ENCODE measurements at regions not wholly inside any gene's neighbourhood (a gene's known extent, or its start where the extent isn't known, plus 50 kb on each side); places are given as distances from the start of the nearest gene placed in this dataset.

- DNase-seq: no peak
Measured at GRCh38 chr1:96998466-96998865, 276.9 kb downstream of the PTBP2 start.

- DNase-seq: no peak
Measured at GRCh38 chr1:96999191-96999590, 277.6 kb downstream of the PTBP2 start.

- no peak for DNase-seq
Measured at GRCh38 chr1:97004054-97004453, 282.5 kb downstream of the PTBP2 start.

- DNase-seq: no peak
Measured at GRCh38 chr1:97004743-97005142, 283.2 kb downstream of the PTBP2 start.

GRCh38 chr1:97006044-97006661 lies 284.6 kb downstream of the PTBP2 start:
- DNase-seq: no peak

GRCh38 chr1:97007840-97008604 lies 286.4 kb downstream of the PTBP2 start:
- no peak for DNase-seq

- no peak for DNase-seq
Measured at GRCh38 chr1:97010566-97011264, 289.1 kb downstream of the PTBP2 start.

- DNase-seq: no peak
Measured at GRCh38 chr1:97013136-97013535, 291.6 kb downstream of the PTBP2 start.

GRCh38 chr1:97013941-97014340 lies 292.4 kb downstream of the PTBP2 start:
- no peak for DNase-seq

- DNase-seq: no peak
Measured at GRCh38 chr1:97014426-97014825, 292.8 kb downstream of the PTBP2 start.

- no peak for DNase-seq
Measured at GRCh38 chr1:97017895-97018294, 296.3 kb downstream of the PTBP2 start.

All from Kasumi-1 (cell line).